Neuronal stem cell (in vitro differentiated cells): ENCODE measurements at regions not wholly inside any gene's neighbourhood (a gene's known extent, or its start where the extent isn't known, plus 50 kb on each side); places are given as distances from the start of the nearest gene placed in this dataset.

Experiments
- DNase-seq: peaks from one replicate; pipeline ENCODE4 v3.0.0-alpha.2; 2013; ENCODE audit warnings: low spot score
- H2AFZ ChIP-seq: one replicate; pipeline ENCODE4 v1.6.1; 2013; ENCODE audit warnings: mild to moderate bottlenecking, low read length, inconsistent platforms
- H2AK5ac ChIP-seq: 2 replicates; pipeline ENCODE4 v1.6.1; 2013; ENCODE audit warnings: low read depth, mild to moderate bottlenecking, inconsistent platforms, low read length, moderate library complexity, mixed read lengths
- H2BK120ac ChIP-seq: 2 replicates; pipeline ENCODE4 v1.6.1; 2013; ENCODE audit warnings: low read depth, mild to moderate bottlenecking, inconsistent platforms, low read length, moderate library complexity, mixed read lengths
- H2BK12ac ChIP-seq: one replicate; pipeline ENCODE4 v1.6.1; 2013; ENCODE audit warnings: low read length, inconsistent platforms
- H2BK15ac ChIP-seq: 2 replicates; pipeline ENCODE4 v1.6.1; 2013; ENCODE audit warnings: mild to moderate bottlenecking, low read length, inconsistent platforms, mixed read lengths
- H2BK5ac ChIP-seq: one replicate; pipeline ENCODE4 v1.6.1; 2013; ENCODE audit warnings: inconsistent platforms, mild to moderate bottlenecking, low read length, moderate library complexity
- H3K14ac ChIP-seq: one replicate; pipeline ENCODE4 v1.6.1; 2013; ENCODE audit warnings: low read length, inconsistent platforms
- H3K18ac ChIP-seq: 2 replicates; pipeline ENCODE4 v1.6.1; 2013; ENCODE audit warnings: low read length, inconsistent platforms
- H3K23ac ChIP-seq: 2 replicates; pipeline ENCODE4 v1.6.1; 2013; ENCODE audit warnings: low read depth, mild to moderate bottlenecking, mixed read lengths, low read length, inconsistent platforms; ENCODE audit not compliant: poor library complexity
- H3K27ac ChIP-seq: replicated peaks from 3 replicates; pipeline ENCODE4 v1.5.1; 2013; ENCODE audit warnings: low read length, inconsistent platforms
- H3K27me3 ChIP-seq, 3 experiments: 2 replicates each; pipeline ENCODE4 v1.6.1; 2013; ENCODE audit warnings: low read length in 3 of 3, mild to moderate bottlenecking in 2 of 3, inconsistent platforms in 1 of 3, low read depth in 1 of 3, mixed read lengths in 1 of 3, moderate library complexity in 1 of 3; ENCODE audit not compliant: control insufficient read depth in 3 of 3, insufficient read depth in 3 of 3
- H3K36me3 ChIP-seq, 2 donors: replicated peaks in 1 of 2; 2 replicates each; pipeline ENCODE4 v1.6.1; 2013; ENCODE audit warnings: low read length in 2 of 2; ENCODE audit not compliant: control insufficient read depth in 2 of 2, insufficient read depth in 2 of 2
- H3K4ac ChIP-seq: 2 replicates; pipeline ENCODE4 v1.6.1; 2013; ENCODE audit warnings: inconsistent platforms, mild to moderate bottlenecking, low read length, moderate library complexity
- H3K4me1 ChIP-seq, 2 donors: 1 replicate in 1 of 2; 2 replicates in 1 of 2; pipeline ENCODE4 v1.6.1; 2013; ENCODE audit warnings: low read length in 2 of 2, low read depth in 1 of 2; ENCODE audit not compliant: control insufficient read depth in 2 of 2, insufficient read depth in 1 of 2
- H3K4me2 ChIP-seq: one replicate; pipeline ENCODE4 v1.6.1; 2013; ENCODE audit warnings: mild to moderate bottlenecking, low read length, inconsistent platforms; ENCODE audit not compliant: insufficient read depth, poor library complexity, severe bottlenecking
- H3K4me3 ChIP-seq, 2 donors: 2 replicates each; pipeline ENCODE4 v1.5.1; 2013; ENCODE audit warnings: low read length in 2 of 2, mild to moderate bottlenecking in 2 of 2, inconsistent platforms in 1 of 2, moderate library complexity in 1 of 2
- H3K79me1 ChIP-seq: one replicate; pipeline ENCODE4 v1.6.1; 2013; ENCODE audit warnings: low read depth, mild to moderate bottlenecking, inconsistent platforms, low read length, moderate library complexity
- H3K9ac ChIP-seq: one replicate; pipeline ENCODE4 v1.6.1; 2013; ENCODE audit warnings: mild to moderate bottlenecking, low read depth, low read length, inconsistent platforms; ENCODE audit not compliant: poor library complexity
- H3K9me3 ChIP-seq, 2 donors: replicated peaks in 1 of 2; 2 replicates each; pipeline versions ENCODE3 to v1.6.1; 2013; ENCODE audit warnings: low read length in 2 of 2, mild to moderate bottlenecking in 2 of 2, inconsistent platforms in 1 of 2, low read depth in 1 of 2, mixed read lengths in 1 of 2, moderate library complexity in 1 of 2; ENCODE audit not compliant: control insufficient read depth in 2 of 2, insufficient read depth in 1 of 2
- H4K8ac ChIP-seq: one replicate; pipeline ENCODE4 v1.6.1; 2013; ENCODE audit warnings: low read depth, mild to moderate bottlenecking, inconsistent platforms, low read length, moderate library complexity
- H4K91ac ChIP-seq: one replicate; pipeline ENCODE4 v1.6.1; 2013; ENCODE audit warnings: low read length, low read depth, mild to moderate bottlenecking, inconsistent platforms; ENCODE audit not compliant: poor library complexity
- WGBS, 2 donors: extraction: QIAGEN DNeasy Blood & Tissue Kit; methylation state at CpG; one replicate each; pipeline ENCODE4 v1.1.7; 2013; ENCODE audit warnings: missing lambda C conversion rate in 2 of 2, mixed read lengths in 1 of 2; ENCODE audit not compliant: insufficient read length in 2 of 2, insufficient replicate concordance in 1 of 2; ENCODE audit errors: extremely low coverage in 2 of 2; 5-methylcytosine and 5-hydroxymethylcytosine counted together

DNA sequence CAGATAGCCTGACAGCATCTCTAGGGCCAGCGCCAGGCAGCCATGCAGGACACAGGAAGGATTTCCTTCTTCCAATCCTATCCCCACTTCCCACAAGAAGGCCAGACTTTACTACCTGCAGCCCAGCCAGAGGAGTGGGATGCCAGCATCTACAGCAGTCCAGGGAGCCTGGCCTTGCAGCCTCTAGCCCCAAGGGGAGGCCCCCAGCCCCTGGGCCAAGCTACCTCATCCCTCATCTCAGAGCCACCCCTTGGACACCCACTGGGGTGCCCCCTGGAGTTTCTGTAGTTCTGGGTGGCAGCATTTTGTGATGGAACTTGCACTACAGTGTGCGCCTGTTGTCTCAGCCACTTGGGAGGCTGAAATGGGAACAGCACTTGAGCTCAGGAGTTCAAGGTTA is 170.8 kb upstream of the PODXL start:
- Histone ChIP-seq H3K4me2 (no peak overlapping the region), H3K27ac (no peak overlapping the region), H3K36me3 (no peaks in the 10 kb centered on the region), H3K9me3 (no peaks in the 10 kb centered on the region), H2AK5ac (no peak overlapping the region), H3K14ac (no peak overlapping the region), H3K4me3 (no peak overlapping the region), H3K23ac (no peak overlapping the region), H3K79me1 (no peaks in the 10 kb centered on the region), H2AFZ (no peak overlapping the region), H2BK15ac (no peak overlapping the region), H3K4ac (no peak overlapping the region), H4K8ac (no peak overlapping the region), H4K91ac (no peak overlapping the region), H3K18ac (no peak overlapping the region), H2BK12ac (no peak overlapping the region), H3K27me3 (peaks cover 0 to 4% (median 0%) of the 10 kb centered on the region in 3 experiments), H2BK120ac (no peak overlapping the region), H3K9ac (no peak overlapping the region), H3K4me1 (peaks cover 0 to 3% of the 10 kb centered on the region in 2 donors), H2BK5ac (no peak overlapping the region)
- no peak for DNase-seq
- no CpG with 5 or more reads among the region's 2 CpGs for WGBS, 2 donors

DNA sequence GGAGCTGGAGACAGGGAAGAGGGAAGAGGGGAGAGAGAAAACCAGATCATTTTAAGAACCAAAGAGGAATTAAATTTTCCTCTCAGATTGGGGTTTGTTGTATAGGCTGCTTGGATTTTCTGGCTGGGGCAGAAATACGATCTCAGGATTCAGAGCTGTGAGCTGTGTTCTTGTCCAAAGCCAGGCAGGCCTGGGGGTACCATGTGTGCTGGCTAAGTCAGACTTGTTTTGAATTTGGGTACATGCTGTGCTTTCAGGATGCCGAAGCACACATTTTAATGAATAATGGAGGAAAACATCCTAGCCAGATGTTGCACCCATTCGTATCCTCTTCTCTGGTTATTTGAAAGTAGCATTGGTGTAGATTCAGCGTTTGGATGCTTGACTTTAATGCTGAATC is 170.3 kb upstream of the PODXL start:
- H3K4me3 ChIP-seq: no peak overlapping the region
- no peak overlapping the region for H3K14ac ChIP-seq
- no peak overlapping the region for H4K91ac ChIP-seq
- H3K4me2 ChIP-seq: no peak overlapping the region
- H2BK120ac ChIP-seq: no peak overlapping the region
- peaks cover 0 to 4% (median 0%) of the 10 kb centered on the region in 3 experiments for H3K27me3 ChIP-seq
- WGBS, 2 donors: no CpG with 5 or more reads among the region's 4 CpGs
- H3K79me1 ChIP-seq: no peaks in the 10 kb centered on the region
- H3K9me3 ChIP-seq: no peaks in the 10 kb centered on the region
- H2AFZ ChIP-seq: no peak overlapping the region
- H3K18ac ChIP-seq: no peak overlapping the region
- no peak overlapping the region for H3K4ac ChIP-seq
- H2AK5ac ChIP-seq: no peak overlapping the region
- no peak overlapping the region for H3K27ac ChIP-seq
- H2BK12ac ChIP-seq: no peak overlapping the region
- H3K23ac ChIP-seq: no peak overlapping the region
- H2BK15ac ChIP-seq: no peak overlapping the region
- no peaks in the 10 kb centered on the region for H3K36me3 ChIP-seq
- no peak overlapping the region for H4K8ac ChIP-seq
- no peak overlapping the region for H2BK5ac ChIP-seq
- DNase-seq: no peak
- H3K9ac ChIP-seq: no peak overlapping the region
- peaks cover 0 to 3% of the 10 kb centered on the region in 2 donors for H3K4me1 ChIP-seq

- no peak for DNase-seq
- Histone ChIP-seq H3K27me3 (peaks cover 0 to 4% (median 0%) of the 10 kb centered on the region in 3 experiments), H3K9ac (no peak overlapping the region), H3K27ac (no peak overlapping the region), H3K79me1 (no peaks in the 10 kb centered on the region), H3K23ac (no peak overlapping the region), H2AK5ac (no peak overlapping the region), H4K8ac (no peak overlapping the region), H3K18ac (no peak overlapping the region), H3K14ac (no peak overlapping the region), H2BK120ac (no peak overlapping the region), H3K9me3 (no peaks in the 10 kb centered on the region), H3K36me3 (no peaks in the 10 kb centered on the region), H2BK12ac (no peak overlapping the region), H4K91ac (no peak overlapping the region), H2AFZ (no peak overlapping the region), H2BK15ac (no peak overlapping the region), H2BK5ac (no peak overlapping the region), H3K4me1 (peaks cover 0 to 3% of the 10 kb centered on the region in 2 donors), H3K4ac (no peak overlapping the region), H3K4me2 (no peak overlapping the region), H3K4me3 (no peak overlapping the region)
- no CpG with 5 or more reads among the region's 2 CpGs for WGBS, 2 donors
These were observed 169.6 kb upstream of the PODXL start for GRCh38 chr7:131726031-131726430.

GRCh38 chr7:131724776-131725345 is 168.4 kb upstream of the PODXL start:
- Histone ChIP-seq H4K91ac (no peak overlapping the region), H3K9ac (no peak overlapping the region), H3K4me2 (no peak overlapping the region), H2AK5ac (no peak overlapping the region), H3K14ac (no peak overlapping the region), H4K8ac (no peak overlapping the region), H3K4ac (no peak overlapping the region), H2BK15ac (no peak overlapping the region), H3K23ac (no peak overlapping the region), H3K27me3 (peaks cover 0 to 4% (median 0%) of the 10 kb centered on the region in 3 experiments), H2AFZ (no peak overlapping the region), H2BK12ac (no peak overlapping the region), H3K4me3 (no peak overlapping the region), H3K18ac (no peak overlapping the region), H3K4me1 (peaks cover 0 to 3% of the 10 kb centered on the region in 2 donors), H3K9me3 (no peaks in the 10 kb centered on the region), H3K36me3 (no peaks in the 10 kb centered on the region), H3K27ac (no peak overlapping the region), H2BK120ac (no peak overlapping the region), H2BK5ac (no peak overlapping the region), H3K79me1 (no peaks in the 10 kb centered on the region)
- WGBS, 2 donors: no CpG with 5 or more reads among the region's 4 CpGs
- no peak for DNase-seq
